Activated CD8-positive, alpha-beta memory T cell treated with anti-CD3 and anti-CD28 coated beads, Interleukin-2, amount 10 ng/mL, durations not matched to agents 7 days and 5 days (primary cell): ENCODE measurements at regions not wholly inside any gene's neighbourhood (a gene's known extent, or its start where the extent isn't known, plus 50 kb on each side); places are given as distances from the start of the nearest gene placed in this dataset.

Experiments used
- ATAC-seq: fragments of 150-1000 bp; cut with Tn5 transposase; one replicate; pipeline ENCODE4 v1.10.0; 2021; ENCODE audit warnings: moderate library complexity
- CTCF ChIA-PET: fragments of 350-600 bp; sonication (Branson Sonifier 250); formaldehyde crosslinking; loops from one replicate; lab custom pipeline; 2021; ENCODE audit warnings: antibody characterized with exemption; lab: Charles Lee
- DNase-seq: peaks from one replicate; pipeline ENCODE4 v3.0.0-alpha.2; 2020
- H3K27ac Mint-ChIP-seq: one replicate; pipeline ENCODE4 v1.8.0; 2021; ENCODE audit warnings: mild to moderate bottlenecking, mixed read lengths
- H3K27me3 Mint-ChIP-seq: one replicate; pipeline ENCODE4 v1.8.0; 2021; ENCODE audit warnings: mixed read lengths
- H3K36me3 Mint-ChIP-seq: one replicate; pipeline ENCODE4 v1.8.0; 2021; ENCODE audit warnings: mild to moderate bottlenecking, mixed read lengths
- H3K4me1 Mint-ChIP-seq: one replicate; pipeline ENCODE4 v1.8.0; 2021; ENCODE audit warnings: mixed read lengths
- H3K4me3 Mint-ChIP-seq: one replicate; pipeline ENCODE4 v1.8.0; 2021; ENCODE audit warnings: mild to moderate bottlenecking, moderate library complexity, mixed read lengths
- H3K9me3 Mint-ChIP-seq: one replicate; pipeline ENCODE4 v1.8.0; 2022; ENCODE audit warnings: low read depth, mixed read lengths

- ATAC-seq (no peak), DNase-seq (no peak)
- Mint-ChIP-seq H3K27me3 (no peaks in the 10 kb centered on the region), H3K4me1 (no peaks in the 10 kb centered on the region), H3K4me3 (no peak overlapping the region), H3K27ac (no peak overlapping the region), H3K36me3 (no peaks in the 10 kb centered on the region), H3K9me3 (peaks cover 2% of the 10 kb centered on the region)
- CTCF ChIA-PET: no interaction called here
These were observed 163.4 kb upstream of the ERCC4 start for GRCh38 chr16:13756411-13757140.

GRCh38 chr16:13766334-13766733 lies 153.6 kb upstream of the ERCC4 start:
- CTCF ChIA-PET: no interaction called here
- DNase-seq (no peak), ATAC-seq (no peak)
- Mint-ChIP-seq H3K27ac (no peak overlapping the region), H3K9me3 (peaks cover 2% of the 10 kb centered on the region), H3K36me3 (no peaks in the 10 kb centered on the region), H3K4me3 (no peak overlapping the region), H3K4me1 (no peaks in the 10 kb centered on the region), H3K27me3 (no peaks in the 10 kb centered on the region)

- Mint-ChIP-seq H3K9me3 (peaks cover 2% of the 10 kb centered on the region), H3K4me3 (no peak overlapping the region), H3K36me3 (no peaks in the 10 kb centered on the region), H3K4me1 (no peaks in the 10 kb centered on the region), H3K27ac (no peak overlapping the region), H3K27me3 (no peaks in the 10 kb centered on the region)
- DNase-seq (no peak), ATAC-seq (no peak)
- CTCF ChIA-PET: no interaction called here
These were observed 152.7 kb upstream of the ERCC4 start for GRCh38 chr16:13767215-13767614.

GRCh38 chr16:13768471-13768870 lies 151.5 kb upstream of the ERCC4 start:
- no peaks in the 10 kb centered on the region for H3K36me3 Mint-ChIP-seq
- peaks cover 2% of the 10 kb centered on the region for H3K9me3 Mint-ChIP-seq
- ATAC-seq: no peak
- H3K27me3 Mint-ChIP-seq: no peaks in the 10 kb centered on the region
- no peak for DNase-seq
- CTCF ChIA-PET: no interaction called here
- no peak overlapping the region for H3K27ac Mint-ChIP-seq
- H3K4me1 Mint-ChIP-seq: no peaks in the 10 kb centered on the region
- no peak overlapping the region for H3K4me3 Mint-ChIP-seq

GRCh38 chr16:13770436-13770835 lies 149.5 kb upstream of the ERCC4 start:
- H3K27me3 Mint-ChIP-seq: no peaks in the 10 kb centered on the region

GRCh38 chr16:13772782-13773181 lies 147.2 kb upstream of the ERCC4 start:
- no peak overlapping the region for H3K4me3 Mint-ChIP-seq
- H3K9me3 Mint-ChIP-seq: peaks cover 7% of the 10 kb centered on the region
- H3K27me3 Mint-ChIP-seq: no peaks in the 10 kb centered on the region
- no peaks in the 10 kb centered on the region for H3K4me1 Mint-ChIP-seq
- ATAC-seq (no peak), DNase-seq (no peak)
- H3K27ac Mint-ChIP-seq: no peak overlapping the region
- H3K36me3 Mint-ChIP-seq: no peaks in the 10 kb centered on the region
- CTCF ChIA-PET: no interaction called here

More at GRCh38 chr16:13770436-13770835, 149.5 kb upstream of the ERCC4 start:
- no peak overlapping the region for H3K4me3 Mint-ChIP-seq
- CTCF ChIA-PET: interaction anchor here (0.6 kb wide), 1 partner anchor 95 kb away, joined by 4 read pairs; no protein-coding TSS in a partner anchor
- DNase-seq (no peak), ATAC-seq (no peak)
- H3K36me3 Mint-ChIP-seq: no peaks in the 10 kb centered on the region
- no peaks in the 10 kb centered on the region for H3K4me1 Mint-ChIP-seq
- no peak overlapping the region for H3K27ac Mint-ChIP-seq
- peaks cover 4% of the 10 kb centered on the region for H3K9me3 Mint-ChIP-seq

- Mint-ChIP-seq H3K4me1 (no peaks in the 10 kb centered on the region), H3K27ac (no peak overlapping the region), H3K27me3 (no peaks in the 10 kb centered on the region), H3K9me3 (peaks cover 8% of the 10 kb centered on the region), H3K36me3 (no peaks in the 10 kb centered on the region), H3K4me3 (no peak overlapping the region)
- ATAC-seq: no peak
- no peak for DNase-seq
- CTCF ChIA-PET: no interaction called here
These were observed 140.3 kb upstream of the ERCC4 start for GRCh38 chr16:13779676-13780075.

- CTCF ChIA-PET: no interaction called here
- Mint-ChIP-seq H3K4me1 (no peaks in the 10 kb centered on the region), H3K27me3 (no peaks in the 10 kb centered on the region), H3K36me3 (no peaks in the 10 kb centered on the region), H3K27ac (no peak overlapping the region), H3K9me3 (peaks cover 5% of the 10 kb centered on the region), H3K4me3 (no peak overlapping the region)
- DNase-seq: no peak
- ATAC-seq: no peak
These were observed 139.4 kb upstream of the ERCC4 start for GRCh38 chr16:13780406-13781168.

- Mint-ChIP-seq H3K4me3 (no peak overlapping the region), H3K27me3 (no peaks in the 10 kb centered on the region), H3K27ac (no peak overlapping the region), H3K9me3 (peaks cover 2% of the 10 kb centered on the region), H3K36me3 (no peaks in the 10 kb centered on the region), H3K4me1 (no peaks in the 10 kb centered on the region)
- ATAC-seq: no peak
- no peak for DNase-seq
- CTCF ChIA-PET: no interaction called here
These were observed 138.8 kb upstream of the ERCC4 start for GRCh38 chr16:13781169-13781564.

- H3K4me1 Mint-ChIP-seq: no peaks in the 10 kb centered on the region
- H3K36me3 Mint-ChIP-seq: no peaks in the 10 kb centered on the region
- peaks cover 2% of the 10 kb centered on the region for H3K9me3 Mint-ChIP-seq
- no peak overlapping the region for H3K27ac Mint-ChIP-seq
- no peak overlapping the region for H3K4me3 Mint-ChIP-seq
- H3K27me3 Mint-ChIP-seq: no peaks in the 10 kb centered on the region
- ATAC-seq (no peak), DNase-seq (no peak)
- CTCF ChIA-PET: no interaction called here
These were observed 138.2 kb upstream of the ERCC4 start for GRCh38 chr16:13781575-13782338.

- DNase-seq (no peak), ATAC-seq (no peak)
- no peaks in the 10 kb centered on the region for H3K4me1 Mint-ChIP-seq
- H3K36me3 Mint-ChIP-seq: no peaks in the 10 kb centered on the region
- H3K4me3 Mint-ChIP-seq: no peak overlapping the region
- CTCF ChIA-PET: no interaction called here
- peaks cover 2% of the 10 kb centered on the region for H3K9me3 Mint-ChIP-seq
- H3K27me3 Mint-ChIP-seq: no peaks in the 10 kb centered on the region
- H3K27ac Mint-ChIP-seq: no peak overlapping the region
These were observed 128.9 kb upstream of the ERCC4 start for GRCh38 chr16:13791095-13791494.

- no peak overlapping the region for H3K27ac Mint-ChIP-seq
- no peak for ATAC-seq
- CTCF ChIA-PET: no interaction called here
These were observed 126.0 kb upstream of the ERCC4 start for GRCh38 chr16:13793841-13794409.

GRCh38 chr16:13795131-13795530 lies 124.8 kb upstream of the ERCC4 start:
- ATAC-seq (no peak), DNase-seq (no peak)
- Mint-ChIP-seq H3K27ac (no peak overlapping the region), H3K9me3 (peaks cover 2% of the 10 kb centered on the region), H3K4me1 (no peaks in the 10 kb centered on the region), H3K27me3 (no peaks in the 10 kb centered on the region), H3K4me3 (no peak overlapping the region), H3K36me3 (no peaks in the 10 kb centered on the region)
- CTCF ChIA-PET: no interaction called here

More at GRCh38 chr16:13793841-13794409, 126.0 kb upstream of the ERCC4 start:
- DNase-seq: no peak
- Mint-ChIP-seq H3K27me3 (no peaks in the 10 kb centered on the region), H3K4me3 (no peak overlapping the region), H3K4me1 (no peaks in the 10 kb centered on the region), H3K9me3 (peaks cover 2% of the 10 kb centered on the region), H3K36me3 (no peaks in the 10 kb centered on the region)
